GM18951 (cell line): ENCODE measurements at regions not wholly inside any gene's neighbourhood (a gene's known extent, or its start where the extent isn't known, plus 50 kb on each side); places are given as distances from the start of the nearest gene placed in this dataset.

Experiments used
- POLR2A ChIP-seq: IDR thresholded peaks from 4 replicates; pipeline ENCODE4 v1.6.1; 2011; ENCODE audit warnings: mild to moderate bottlenecking; ENCODE audit not compliant: insufficient read length, insufficient read depth; ENCODE audit errors: extremely low read depth
- in situ Hi-C: fragments of 300-500 bp; cut with MboI; formaldehyde crosslinking; loops from one replicate; pipeline ENCODE4 v1.12.0; 2022; ENCODE audit warnings: low sequenced_read_pairs, mixed read lengths, inconsistent platforms; ENCODE audit not compliant: unreplicated experiment

- in situ Hi-C loops: no loop called here
- no peak for TF ChIP-seq POLR2A
Observed at GRCh38 chr2:226661789-226662545, 137.7 kb downstream of the IRS1 start.

- in situ Hi-C loops: no loop called here
- no peak for TF ChIP-seq POLR2A
Observed at GRCh38 chr2:226660526-226660925, 139.1 kb downstream of the IRS1 start.

- TF ChIP-seq POLR2A: no peak
- in situ Hi-C loops: no loop called here
Observed at GRCh38 chr2:226660124-226660523, 139.5 kb downstream of the IRS1 start.

- no peak for TF ChIP-seq POLR2A
- in situ Hi-C loops: no loop called here
Observed at GRCh38 chr2:226659410-226659809, 140.2 kb downstream of the IRS1 start.

GRCh38 chr2:226658555-226658954 lies 141.1 kb downstream of the IRS1 start:
- in situ Hi-C loops: no loop called here
- TF ChIP-seq POLR2A: no peak

- in situ Hi-C loops: no loop called here
- TF ChIP-seq POLR2A: no peak
Observed at GRCh38 chr2:226657340-226658053, 142.1 kb downstream of the IRS1 start.

GRCh38 chr2:226656367-226656766 lies 143.3 kb downstream of the IRS1 start:
- TF ChIP-seq POLR2A: no peak

GRCh38 chr2:226655871-226656270 lies 143.7 kb downstream of the IRS1 start:
- in situ Hi-C loops: no loop called here
- TF ChIP-seq POLR2A: no peak

More at GRCh38 chr2:226656367-226656766, 143.3 kb downstream of the IRS1 start:
- in situ Hi-C loops: no loop called here

- no peak for TF ChIP-seq POLR2A
- in situ Hi-C loops: no loop called here
Observed at GRCh38 chr2:226652983-226653765, 146.4 kb downstream of the IRS1 start.

GRCh38 chr2:226652369-226652768 lies 147.3 kb downstream of the IRS1 start:
- TF ChIP-seq POLR2A: no peak
- in situ Hi-C loops: no loop called here

GRCh38 chr2:226649871-226650660 lies 149.6 kb downstream of the IRS1 start:
- in situ Hi-C loops: no loop called here
- TF ChIP-seq POLR2A: no peak

GRCh38 chr2:226649201-226649600 lies 150.4 kb downstream of the IRS1 start:
- no peak for TF ChIP-seq POLR2A
- in situ Hi-C loops: no loop called here
